ENCODE measurements at regions not wholly inside any gene's neighbourhood (a gene's known extent, or its start where the extent isn't known, plus 50 kb on each side); places are given as distances from the start of the nearest gene placed in this dataset.
"Not testable (repeated sequence)": the region's sequence is repeated elsewhere in the genome, so short reads cannot be mapped to it uniquely, and the experiment has no call there.

DNA sequence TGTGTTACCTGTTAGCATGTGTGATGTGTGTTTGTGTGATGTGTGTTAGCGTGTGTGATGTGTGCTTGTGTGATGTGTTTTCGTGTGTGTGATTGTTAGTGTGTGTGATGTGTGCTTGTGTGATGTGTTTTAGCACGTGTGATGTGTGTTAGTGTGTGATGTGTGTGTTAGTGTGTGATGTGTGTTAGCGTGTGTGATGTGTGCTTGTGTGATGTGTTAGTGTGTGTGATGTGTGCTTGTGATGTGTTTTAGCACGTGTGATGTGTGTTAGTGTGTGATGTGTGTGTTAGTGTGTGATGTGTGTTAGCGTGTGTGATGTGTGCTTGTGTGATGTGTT is 68.4 kb upstream of the CFAP46 start:
- TF ChIP-seq, protein P1, sequence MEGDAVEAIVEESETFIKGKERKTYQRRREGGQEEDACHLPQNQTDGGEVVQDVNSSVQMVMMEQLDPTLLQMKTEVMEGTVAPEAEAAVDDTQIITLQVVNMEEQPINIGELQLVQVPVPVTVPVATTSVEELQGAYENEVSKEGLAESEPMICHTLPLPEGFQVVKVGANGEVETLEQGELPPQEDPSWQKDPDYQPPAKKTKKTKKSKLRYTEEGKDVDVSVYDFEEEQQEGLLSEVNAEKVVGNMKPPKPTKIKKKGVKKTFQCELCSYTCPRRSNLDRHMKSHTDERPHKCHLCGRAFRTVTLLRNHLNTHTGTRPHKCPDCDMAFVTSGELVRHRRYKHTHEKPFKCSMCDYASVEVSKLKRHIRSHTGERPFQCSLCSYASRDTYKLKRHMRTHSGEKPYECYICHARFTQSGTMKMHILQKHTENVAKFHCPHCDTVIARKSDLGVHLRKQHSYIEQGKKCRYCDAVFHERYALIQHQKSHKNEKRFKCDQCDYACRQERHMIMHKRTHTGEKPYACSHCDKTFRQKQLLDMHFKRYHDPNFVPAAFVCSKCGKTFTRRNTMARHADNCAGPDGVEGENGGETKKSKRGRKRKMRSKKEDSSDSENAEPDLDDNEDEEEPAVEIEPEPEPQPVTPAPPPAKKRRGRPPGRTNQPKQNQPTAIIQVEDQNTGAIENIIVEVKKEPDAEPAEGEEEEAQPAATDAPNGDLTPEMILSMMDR (IDR thresholded peaks at IDR 0.05; ENCODE audit: extremely low read depth in 1 of 2, insufficient read depth in 1 of 2, low read depth in 1 of 2, low read length in 2 of 2) = not testable (repeated sequence)
- TF ChIP-seq EZH2 (IDR thresholded peaks at IDR 0.05; ENCODE audit: borderline replicate concordance, low read depth, low read length, severe bottlenecking); MYC (IDR thresholded peaks at IDR 0.05; ENCODE audit: low read depth, low read length); POLR2AphosphoS5 (IDR thresholded peaks at IDR 0.05; ENCODE audit: insufficient read depth, low read depth, low read length); FOS (IDR thresholded peaks at IDR 0.05; ENCODE audit: borderline replicate concordance, insufficient read depth, low read length): not testable (repeated sequence)

Measured in endothelial cell of umbilical vein (primary cell).